Glutamatergic neuron (in vitro differentiated cells): ENCODE measurements at regions not wholly inside any gene's neighbourhood (a gene's known extent, or its start where the extent isn't known, plus 50 kb on each side); places are given as distances from the start of the nearest gene placed in this dataset.
"Not testable (repeated sequence)": the region's sequence is repeated elsewhere in the genome, so short reads cannot be mapped to it uniquely, and the experiment has no call there.

Source experiments
- DNase-seq: peaks from one replicate; pipeline ENCODE4 v3.0.0; 2022
- H3K27ac Mint-ChIP-seq: one replicate; pipeline ENCODE4 v1.8.0; 2020; ENCODE audit warnings: mild to moderate bottlenecking, mixed read lengths, inconsistent platforms; ENCODE audit not compliant: unreplicated experiment
- H3K27me3 Mint-ChIP-seq: one replicate; pipeline ENCODE4 v1.8.0; 2020; ENCODE audit warnings: mild to moderate bottlenecking, moderate library complexity, mixed read lengths, inconsistent platforms; ENCODE audit not compliant: unreplicated experiment
- H3K36me3 Mint-ChIP-seq: one replicate; pipeline ENCODE4 v1.8.0; 2020; ENCODE audit warnings: mild to moderate bottlenecking, mixed read lengths, inconsistent platforms; ENCODE audit not compliant: unreplicated experiment
- H3K4me1 Mint-ChIP-seq: one replicate; pipeline ENCODE4 v1.8.0; 2020; ENCODE audit warnings: mild to moderate bottlenecking, low read depth, mixed read lengths, inconsistent platforms; ENCODE audit not compliant: unreplicated experiment
- H3K4me3 Mint-ChIP-seq: one replicate; pipeline ENCODE4 v1.8.0; 2020; ENCODE audit warnings: mild to moderate bottlenecking, mixed read lengths, inconsistent platforms; ENCODE audit not compliant: unreplicated experiment
- H3K9me3 Mint-ChIP-seq: one replicate; pipeline ENCODE4 v1.8.0; 2020; ENCODE audit warnings: mild to moderate bottlenecking, moderate library complexity, mixed read lengths, inconsistent platforms; ENCODE audit not compliant: unreplicated experiment
- TF ChIP-seq, protein P1 (sequence below): fragments of 200-600 bp; sonication (generic); IDR thresholded peaks from one replicate; pipeline ENCODE4 v1.5.0; 2021; ENCODE audit not compliant: partially characterized antibody, unreplicated experiment

DNA sequence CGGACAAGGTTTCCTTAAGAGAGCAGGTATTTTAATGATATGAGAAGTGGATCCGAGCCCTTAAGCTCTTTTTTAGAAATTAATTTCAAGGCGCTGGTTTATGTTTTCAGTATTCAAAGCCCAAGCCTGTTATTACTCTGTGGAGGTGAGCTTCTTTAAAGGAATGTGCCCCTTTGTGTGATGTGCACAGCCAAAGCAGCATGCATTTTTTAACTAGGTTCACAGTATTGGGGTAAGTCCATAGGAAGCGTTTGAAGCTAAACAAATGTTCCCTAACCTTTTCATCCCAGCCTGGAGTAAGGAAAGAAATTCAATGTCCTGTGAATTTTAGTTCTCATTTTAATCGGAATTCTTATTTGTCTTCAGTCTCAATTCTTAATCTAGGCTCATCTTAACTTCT, 217.5 kb downstream of the KCTD12 start:
- Mint-ChIP-seq H3K27ac (no peak overlapping the region), H3K4me3 (no peak overlapping the region), H3K4me1 (peaks cover 5% of the 10 kb centered on the region), H3K9me3 (no peaks in the 10 kb centered on the region), H3K36me3 (no peaks in the 10 kb centered on the region), H3K27me3 (no peaks in the 10 kb centered on the region)
- TF ChIP-seq, protein P1, sequence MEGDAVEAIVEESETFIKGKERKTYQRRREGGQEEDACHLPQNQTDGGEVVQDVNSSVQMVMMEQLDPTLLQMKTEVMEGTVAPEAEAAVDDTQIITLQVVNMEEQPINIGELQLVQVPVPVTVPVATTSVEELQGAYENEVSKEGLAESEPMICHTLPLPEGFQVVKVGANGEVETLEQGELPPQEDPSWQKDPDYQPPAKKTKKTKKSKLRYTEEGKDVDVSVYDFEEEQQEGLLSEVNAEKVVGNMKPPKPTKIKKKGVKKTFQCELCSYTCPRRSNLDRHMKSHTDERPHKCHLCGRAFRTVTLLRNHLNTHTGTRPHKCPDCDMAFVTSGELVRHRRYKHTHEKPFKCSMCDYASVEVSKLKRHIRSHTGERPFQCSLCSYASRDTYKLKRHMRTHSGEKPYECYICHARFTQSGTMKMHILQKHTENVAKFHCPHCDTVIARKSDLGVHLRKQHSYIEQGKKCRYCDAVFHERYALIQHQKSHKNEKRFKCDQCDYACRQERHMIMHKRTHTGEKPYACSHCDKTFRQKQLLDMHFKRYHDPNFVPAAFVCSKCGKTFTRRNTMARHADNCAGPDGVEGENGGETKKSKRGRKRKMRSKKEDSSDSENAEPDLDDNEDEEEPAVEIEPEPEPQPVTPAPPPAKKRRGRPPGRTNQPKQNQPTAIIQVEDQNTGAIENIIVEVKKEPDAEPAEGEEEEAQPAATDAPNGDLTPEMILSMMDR = no peak
- DNase-seq = no peak

DNA sequence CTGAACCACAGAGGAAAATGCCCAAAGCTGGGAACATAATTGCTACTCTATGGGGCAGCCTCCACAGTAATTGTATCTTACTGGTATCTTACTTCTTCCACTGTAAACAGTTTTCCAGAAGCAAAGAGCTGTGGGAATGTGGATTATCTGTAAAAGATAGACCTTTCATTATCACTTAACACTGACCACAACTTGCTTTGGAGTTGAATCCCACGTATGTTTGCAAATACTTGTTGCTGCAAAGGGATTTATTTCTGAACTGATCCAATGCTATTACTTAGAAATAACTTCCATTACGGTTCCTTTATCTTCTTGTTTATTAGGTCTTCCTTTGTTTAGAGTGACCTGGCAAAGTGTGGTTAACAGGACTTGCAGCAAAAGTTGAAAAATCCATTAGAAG, 218.1 kb downstream of the KCTD12 start:
- H3K4me1 Mint-ChIP-seq = peaks cover 5% of the 10 kb centered on the region
- DNase-seq = no peak
- no peaks in the 10 kb centered on the region for H3K27me3 Mint-ChIP-seq
- TF ChIP-seq, protein P1 = no peak
- H3K4me3 Mint-ChIP-seq = no peak overlapping the region
- H3K36me3 Mint-ChIP-seq = no peaks in the 10 kb centered on the region
- no peak overlapping the region for H3K27ac Mint-ChIP-seq
- no peaks in the 10 kb centered on the region for H3K9me3 Mint-ChIP-seq

DNA sequence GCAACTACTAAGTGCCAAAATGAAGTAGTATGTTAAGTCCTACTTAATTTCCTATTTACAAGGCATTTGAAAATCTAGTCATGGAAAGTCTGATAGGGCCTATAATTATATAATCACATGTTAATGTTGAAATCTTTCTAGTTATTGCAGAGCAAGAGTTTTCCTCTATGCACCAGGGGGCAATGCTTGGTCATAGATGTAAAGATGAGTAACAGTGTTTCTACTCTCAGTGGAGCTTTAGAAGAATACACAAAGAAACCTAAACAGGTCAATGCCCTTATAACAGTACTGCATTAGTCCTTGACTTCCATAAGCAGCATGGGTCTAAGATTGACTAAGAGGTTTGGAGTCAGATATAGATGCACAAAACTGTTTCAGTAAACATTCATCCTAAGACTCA, 218.7 kb downstream of the KCTD12 start:
- Mint-ChIP-seq H3K27ac (no peak overlapping the region), H3K36me3 (no peaks in the 10 kb centered on the region), H3K4me3 (no peak overlapping the region), H3K27me3 (no peaks in the 10 kb centered on the region), H3K9me3 (no peaks in the 10 kb centered on the region), H3K4me1 (peaks cover 5% of the 10 kb centered on the region)
- TF ChIP-seq, protein P1 = no peak
- DNase-seq = no peak

DNA sequence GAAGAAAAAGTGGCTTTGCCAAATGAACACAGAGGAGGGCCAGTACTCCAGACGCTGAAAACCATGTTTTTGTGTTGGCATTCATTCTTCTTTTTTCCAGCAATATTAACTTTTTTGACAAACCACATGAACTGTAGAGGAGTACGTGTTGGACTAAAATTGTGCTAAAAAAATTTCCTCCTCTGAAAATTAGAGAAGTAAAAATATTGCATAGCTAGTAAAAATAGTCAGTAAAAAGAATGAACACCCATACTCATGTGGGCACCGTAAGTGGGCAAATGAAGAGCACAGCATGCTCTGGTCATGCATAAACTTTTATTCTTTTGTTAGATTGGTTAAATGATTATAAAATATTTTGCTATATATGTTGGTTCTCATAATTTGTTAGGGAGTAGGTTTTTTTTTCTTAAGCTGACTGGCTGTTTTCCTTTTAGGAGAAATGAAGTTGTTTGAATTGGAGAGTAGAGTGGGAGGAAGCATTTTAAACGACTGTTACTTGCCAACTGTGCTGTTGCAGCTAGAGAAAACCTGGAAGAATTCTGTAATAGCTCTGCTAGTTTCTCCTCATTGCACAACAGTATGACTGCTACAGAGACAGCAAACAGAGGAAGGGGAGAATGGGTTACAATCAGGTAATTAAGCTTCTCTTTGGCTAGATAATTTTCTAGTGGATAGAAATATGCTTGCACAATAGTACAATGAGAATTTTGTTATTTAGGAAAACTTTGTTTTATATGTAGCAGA, 222.4 kb downstream of the KCTD12 start:
- no peak for DNase-seq

DNA sequence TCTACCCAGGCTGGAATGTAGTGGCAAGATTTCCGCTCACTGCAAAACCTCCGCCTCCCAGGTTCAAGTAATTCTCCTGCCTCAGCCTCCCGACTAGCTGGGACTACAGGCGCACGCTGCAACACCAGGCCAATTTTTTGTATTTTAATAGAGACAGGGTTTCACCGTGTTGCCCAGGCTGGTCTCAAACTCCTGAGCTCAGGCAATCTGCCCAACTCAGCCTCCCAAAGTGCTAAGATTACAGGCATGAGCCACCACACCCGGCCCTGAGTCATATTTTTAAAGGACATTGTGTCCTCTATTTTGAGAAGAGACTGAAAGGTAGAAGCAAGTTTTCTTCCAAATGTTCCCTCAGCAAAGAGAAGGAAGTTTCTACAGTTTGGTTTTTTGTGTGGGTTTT, 227.1 kb downstream of the KCTD12 start:
- not testable (repeated sequence) for H3K36me3 Mint-ChIP-seq, H3K9me3 Mint-ChIP-seq, DNase-seq, H3K4me1 Mint-ChIP-seq, H3K27ac Mint-ChIP-seq, H3K27me3 Mint-ChIP-seq, H3K4me3 Mint-ChIP-seq

More for the DNA sequence above, 222.4 kb downstream of the KCTD12 start:
- Mint-ChIP-seq H3K36me3 (no peaks in the 10 kb centered on the region), H3K4me3 (no peak overlapping the region), H3K9me3 (no peaks in the 10 kb centered on the region), H3K27me3 (no peaks in the 10 kb centered on the region), H3K4me1 (peaks cover 5% of the 10 kb centered on the region), H3K27ac (no peak overlapping the region)
- TF ChIP-seq, protein P1 = no peak
